ENCODE measurements at regions not wholly inside any gene's neighbourhood (a gene's known extent, or its start where the extent isn't known, plus 50 kb on each side); places are given as distances from the start of the nearest gene placed in this dataset.

DNA sequence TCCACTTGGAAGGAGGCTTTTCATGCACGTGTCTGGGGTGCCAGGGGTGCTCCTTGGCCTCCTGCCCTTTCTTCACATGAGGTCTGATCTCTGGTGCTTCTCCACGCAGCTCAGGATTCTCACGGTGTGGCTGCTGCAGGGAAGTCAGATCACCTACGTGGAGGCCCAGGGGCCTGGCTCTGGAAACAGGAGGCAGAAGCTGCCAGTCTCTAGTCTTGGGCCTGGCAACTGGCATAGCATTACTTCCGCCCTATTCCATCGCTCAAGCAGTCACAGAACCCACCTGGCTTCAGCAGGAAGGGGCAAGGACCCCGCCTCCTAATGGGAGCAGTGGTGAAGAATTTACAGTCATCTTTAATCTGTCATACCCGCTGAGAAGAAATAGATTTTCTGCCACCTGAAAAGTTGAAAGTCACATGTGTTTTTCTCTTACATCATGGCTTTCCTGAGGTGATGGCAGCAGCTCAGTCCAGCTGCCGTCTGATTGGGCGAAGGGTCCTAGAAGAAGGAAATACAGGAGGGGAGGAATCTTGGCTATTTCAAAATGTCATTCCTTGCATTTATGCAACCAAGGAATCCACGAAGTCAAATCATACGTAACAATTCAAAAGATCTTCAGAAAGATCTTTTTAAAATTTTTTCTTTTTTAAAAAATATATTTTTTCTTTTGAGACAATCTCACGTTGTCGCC is 50.1 kb upstream of the DKK3 start:
- Histone ChIP-seq H2AFZ (ENCODE audit: low read length) (no peak overlapping the region), H3K27me3 (ENCODE audit: control insufficient read depth in 1 of 2, insufficient read depth in 2 of 2, low read length in 2 of 2) (no peaks in the 10 kb centered on the region), H3K4me1 (ENCODE audit: insufficient read depth, low read length) (peaks cover 5% of the 10 kb centered on the region), H3K27ac (ENCODE audit: extremely low read length, insufficient read depth, low read length) (no peak overlapping the region), H3K36me3 (replicated peaks in 1 of 2; ENCODE audit: control insufficient read depth in 1 of 2, insufficient read depth in 2 of 2, low read length in 2 of 2) (no peaks in the 10 kb centered on the region), H3K4me3 (replicated peaks in 1 of 3; ENCODE audit: insufficient read depth in 1 of 3, low read depth in 2 of 3, low read length in 3 of 3) (no peak overlapping the region), H3K4me2 (ENCODE audit: low read depth, low read length) (no peak overlapping the region), H3K9ac (ENCODE audit: insufficient read depth, low read depth, low read length) (no peak overlapping the region), H4K20me1 (ENCODE audit: insufficient read depth, low read length) (no peaks in the 10 kb centered on the region), H3K9me3 (ENCODE audit: low read length) (0 out of 2 replicates have a peak, but pooled peaks cover 4% of the 10 kb centered on the region), H3K79me2 (ENCODE audit: insufficient read depth, low read length) (no peaks in the 10 kb centered on the region)
- WGBS (ENCODE audit: low lambda C conversion rate), result 47% methylated on average over 12 of the region's 14 CpGs
- intact Hi-C loops (cut with micrococcal nuclease; ENCODE audit: unreplicated experiment), result loop anchor here (2.0 to 10.0 kb wide), 2 partner anchors 56 to 308 kb away; partner anchors contain the start of gene MICAL2
- CTCF ChIA-PET (ENCODE audit: low intra/inter-chr PET ratio, low total read pairs), result no interaction called here
- no peak for ATAC-seq
- BruUV-seq (replicated peaks), result no TSS peak
- no peak for TF ChIP-seq PAXIP1 (CRISPR knock-in tag; conservative IDR thresholded peaks at IDR 0.05)
- TF ChIP-seq EP300 (IDR thresholded peaks at IDR 0.05; ENCODE audit: low read depth in 2 of 2, low read length in 2 of 2), result no peak
- no peak for TF ChIP-seq EP300 (CRISPR knock-in tag; IDR thresholded peaks at IDR 0.05; ENCODE audit: borderline replicate concordance)
- TF ChIP-seq ZNF567 (CRISPR knock-in tag; IDR thresholded peaks at IDR 0.05; ENCODE audit: borderline replicate concordance), result no peak
- no peak for TF ChIP-seq U2AF2 (IDR thresholded peaks at IDR 0.05; ENCODE audit: low read depth, low read length)
- no peak for TF ChIP-seq ZNF430 (CRISPR knock-in tag; IDR thresholded peaks at IDR 0.05)
- TF ChIP-seq ZNF75D (CRISPR knock-in tag; IDR thresholded peaks at IDR 0.05; ENCODE audit: borderline replicate concordance), result no peak
- TF ChIP-seq, protein P1, sequence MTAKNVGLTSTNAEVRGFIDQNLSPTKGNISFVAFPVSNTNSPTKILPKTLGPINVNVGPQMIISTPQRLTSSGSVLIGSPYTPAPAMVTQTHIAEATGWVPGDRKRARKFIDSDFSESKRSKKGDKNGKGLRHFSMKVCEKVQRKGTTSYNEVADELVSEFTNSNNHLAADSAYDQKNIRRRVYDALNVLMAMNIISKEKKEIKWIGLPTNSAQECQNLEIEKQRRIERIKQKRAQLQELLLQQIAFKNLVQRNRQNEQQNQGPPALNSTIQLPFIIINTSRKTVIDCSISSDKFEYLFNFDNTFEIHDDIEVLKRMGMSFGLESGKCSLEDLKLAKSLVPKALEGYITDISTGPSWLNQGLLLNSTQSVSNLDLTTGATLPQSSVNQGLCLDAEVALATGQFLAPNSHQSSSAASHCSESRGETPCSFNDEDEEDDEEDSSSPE (CRISPR knock-in tag; IDR thresholded peaks at IDR 0.05), result no peak
- TF ChIP-seq MAFF (IDR thresholded peaks at IDR 0.05; ENCODE audit: low read depth, low read length), result no peak
- no peak for TF ChIP-seq ZNF18 (CRISPR knock-in tag; IDR thresholded peaks at IDR 0.05; ENCODE audit: insufficient replicate concordance)
- TF ChIP-seq ZNF24 (IDR thresholded peaks at IDR 0.05), result no peak
- TF ChIP-seq ATAD3A (CRISPR knock-in tag; IDR thresholded peaks at IDR 0.05), result no peak
- TF ChIP-seq MTF1 (CRISPR knock-in tag; IDR thresholded peaks at IDR 0.05), result no peak
- no peak for TF ChIP-seq ATF5 (CRISPR knock-in tag; IDR thresholded peaks at IDR 0.05; ENCODE audit: low read depth)
- no peak for DNase-seq (ENCODE audit: low spot score)
- FAIRE-seq, result no peak
- POLR2A ChIA-PET, result no interaction called here
- in situ Hi-C loops (cut with HindIII; ENCODE audit: extremely low pct_ligation_motif_present, low pct_unique_long_range_greater_than_20kb), result no loop called here

Measured in HepG2 (cell line).